ENCODE measurements at regions not wholly inside any gene's neighbourhood (a gene's known extent, or its start where the extent isn't known, plus 50 kb on each side); places are given as distances from the start of the nearest gene placed in this dataset.

- DNase-seq = no peak
These were observed 50.6 kb upstream of the UQCRFS1 start for GRCh38 chr19:29263305-29264135.

DNA sequence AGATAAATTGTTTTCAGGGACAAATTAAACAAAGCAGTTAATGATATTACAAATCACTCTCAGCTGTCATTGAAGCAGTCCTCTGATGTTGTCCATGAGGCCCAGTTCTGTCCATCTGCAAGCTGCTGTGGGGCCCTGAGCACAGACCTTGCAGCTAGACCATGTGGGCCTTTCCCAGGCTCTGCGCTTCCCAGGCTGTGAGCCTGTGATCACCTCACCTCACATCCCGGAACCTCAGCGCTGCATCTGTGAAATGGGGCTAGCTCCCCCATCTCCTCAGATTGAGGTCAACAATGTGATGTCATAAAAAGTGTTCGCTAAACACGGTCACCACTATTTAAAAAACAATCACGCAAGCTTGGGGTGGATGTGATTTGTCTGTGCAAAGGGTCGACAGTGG lies 51.9 kb upstream of the UQCRFS1 start:
- DNase-seq = no peak

GRCh38 chr19:29265436-29265835 lies 52.5 kb upstream of the UQCRFS1 start:
- no peak for DNase-seq

GRCh38 chr19:29266001-29266400 lies 53.0 kb upstream of the UQCRFS1 start:
- DNase-seq = no peak

- no peak for DNase-seq
These were observed 53.7 kb upstream of the UQCRFS1 start for GRCh38 chr19:29266603-29267002.

- DNase-seq = no peak
These were observed 54.8 kb upstream of the UQCRFS1 start for GRCh38 chr19:29267701-29268100.

DNA sequence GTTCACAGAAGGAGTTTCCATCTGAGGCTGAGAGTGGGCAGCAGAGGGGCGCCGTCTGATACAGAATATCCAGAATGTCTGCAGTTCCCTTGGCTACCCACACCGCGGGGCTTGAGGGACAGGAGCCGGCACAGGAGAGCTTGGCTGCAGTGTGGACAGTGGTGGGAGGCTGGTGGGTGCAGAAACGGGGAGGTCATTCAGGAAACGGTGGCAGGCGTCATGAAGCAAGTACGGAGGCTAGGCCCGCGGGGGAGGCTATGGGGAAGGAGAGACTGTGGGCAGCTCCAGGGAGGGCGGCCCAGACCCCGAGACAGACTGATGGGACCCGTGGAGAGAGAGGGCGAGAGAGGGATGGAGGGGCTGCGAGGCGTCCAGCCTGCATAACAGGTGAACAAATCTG lies 55.2 kb upstream of the UQCRFS1 start:
- DNase-seq = no peak

- DNase-seq = no peak
These were observed 55.9 kb upstream of the UQCRFS1 start for GRCh38 chr19:29268721-29269393.

GRCh38 chr19:29269641-29270040 lies 56.7 kb upstream of the UQCRFS1 start:
- DNase-seq = no peak

DNA sequence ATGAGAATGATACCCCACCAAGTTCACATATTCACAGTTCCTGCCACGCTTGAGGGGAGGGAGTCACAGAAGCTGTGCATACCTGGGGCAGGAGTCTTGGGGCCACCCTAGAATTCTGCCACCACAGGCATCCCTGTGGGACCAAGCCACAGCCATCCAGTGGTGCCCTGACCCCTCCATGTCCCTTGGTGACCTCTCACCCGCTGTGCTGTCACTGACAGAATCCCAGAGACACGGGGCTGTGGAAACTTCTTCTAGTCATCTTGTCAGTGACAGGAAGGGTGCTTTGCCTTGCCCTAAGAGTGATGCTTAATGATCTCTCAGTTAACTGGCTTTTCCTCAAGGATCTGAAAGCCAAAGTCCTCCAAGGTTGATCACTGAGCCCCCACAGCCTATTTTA lies 58.4 kb upstream of the UQCRFS1 start:
- DNase-seq = no peak

DNA sequence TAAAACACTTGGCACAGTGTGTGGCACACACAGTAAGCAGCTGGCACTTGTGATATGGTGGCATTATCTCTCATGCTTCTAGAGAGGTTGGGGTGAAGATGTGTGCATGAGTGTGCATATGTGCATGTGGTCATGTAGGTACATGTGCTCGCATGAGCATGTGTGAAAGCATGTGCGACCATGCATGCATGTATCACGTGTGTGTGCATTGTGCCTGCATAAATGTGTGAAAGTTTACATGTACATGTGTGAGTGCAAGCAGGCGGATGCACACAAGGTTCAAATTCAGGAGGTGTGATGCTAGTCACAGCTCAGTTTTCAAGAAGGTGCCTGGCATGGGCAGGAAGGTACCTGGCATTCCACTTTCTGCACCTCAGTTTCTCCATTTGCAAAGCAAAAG lies 59.0 kb upstream of the UQCRFS1 start:
- DNase-seq = no peak

GRCh38 chr19:29273000-29273640 lies 60.2 kb upstream of the UQCRFS1 start:
- DNase-seq = no peak

GRCh38 chr19:29275266-29275665 lies 62.3 kb upstream of the UQCRFS1 start:
- DNase-seq = no peak

- DNase-seq = no peak
These were observed 64.2 kb upstream of the UQCRFS1 start for GRCh38 chr19:29277102-29277501.

GRCh38 chr19:29278716-29279115 lies 65.8 kb upstream of the UQCRFS1 start:
- DNase-seq = no peak

- DNase-seq = no peak
These were observed 70.4 kb upstream of the UQCRFS1 start for GRCh38 chr19:29283366-29283765.

GRCh38 chr19:29285187-29285687 lies 72.3 kb upstream of the UQCRFS1 start:
- DNase-seq = no peak

DNA sequence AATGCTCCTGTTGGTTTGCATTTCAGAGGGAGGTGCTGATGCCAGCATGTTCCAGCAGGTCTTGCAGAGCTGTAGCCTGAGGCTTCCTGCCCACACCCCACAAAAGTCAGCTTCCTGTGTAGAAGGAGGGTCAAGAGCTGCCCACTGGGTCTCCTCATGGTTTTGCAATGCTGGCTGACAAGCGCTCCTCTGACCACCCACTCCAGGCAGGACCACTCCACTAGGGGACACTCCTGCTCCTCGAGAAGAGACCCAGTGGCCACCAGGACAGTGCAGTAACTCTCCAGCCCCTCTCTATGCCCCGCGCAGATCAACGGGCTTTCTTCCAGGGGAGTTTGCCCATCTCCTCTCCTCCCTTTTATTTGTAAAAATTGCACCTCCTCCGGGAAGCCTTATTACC lies 72.9 kb upstream of the UQCRFS1 start:
- no peak for DNase-seq

DNA sequence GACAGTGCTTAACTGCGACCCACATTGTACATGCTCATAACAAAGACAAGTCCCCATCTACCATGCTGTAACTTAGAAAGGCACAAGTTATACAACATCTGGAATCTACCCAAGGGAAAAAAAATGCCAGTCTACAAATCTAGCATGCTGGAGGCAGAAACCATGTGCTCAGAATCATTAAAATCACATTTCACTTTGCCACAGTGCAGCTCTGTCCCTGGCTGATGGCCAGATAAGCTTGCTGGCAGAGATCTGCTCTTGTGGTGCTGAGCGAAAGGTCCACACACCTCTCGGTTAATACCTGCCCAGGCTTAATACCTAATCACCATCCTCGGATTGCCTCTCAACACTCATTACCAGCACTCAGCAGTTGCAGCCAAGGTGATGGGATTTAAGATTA lies 74.1 kb upstream of the UQCRFS1 start:
- DNase-seq = peak; percentile 90

DNA sequence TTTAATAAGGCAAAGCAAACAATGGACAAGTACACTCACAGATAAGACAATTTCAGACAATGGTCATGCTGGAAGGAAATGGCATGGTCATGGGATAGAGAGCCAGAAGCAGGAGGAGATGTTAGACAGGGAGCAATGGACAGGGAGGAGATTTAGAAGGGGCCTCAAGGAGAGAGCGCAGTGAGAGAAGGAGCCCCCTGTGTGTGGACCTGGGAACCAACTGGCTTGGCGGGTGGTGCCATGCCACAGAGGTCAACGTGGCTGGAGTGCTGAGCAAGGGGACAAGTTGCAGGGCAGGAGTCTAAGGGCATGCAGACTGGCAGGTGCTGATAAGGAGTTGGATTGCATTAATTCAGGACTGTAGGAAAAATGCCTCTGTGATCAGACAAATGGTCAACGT lies 75.3 kb upstream of the UQCRFS1 start:
- no peak for DNase-seq

- DNase-seq = no peak
These were observed 76.1 kb upstream of the UQCRFS1 start for GRCh38 chr19:29289020-29289419.

DNA sequence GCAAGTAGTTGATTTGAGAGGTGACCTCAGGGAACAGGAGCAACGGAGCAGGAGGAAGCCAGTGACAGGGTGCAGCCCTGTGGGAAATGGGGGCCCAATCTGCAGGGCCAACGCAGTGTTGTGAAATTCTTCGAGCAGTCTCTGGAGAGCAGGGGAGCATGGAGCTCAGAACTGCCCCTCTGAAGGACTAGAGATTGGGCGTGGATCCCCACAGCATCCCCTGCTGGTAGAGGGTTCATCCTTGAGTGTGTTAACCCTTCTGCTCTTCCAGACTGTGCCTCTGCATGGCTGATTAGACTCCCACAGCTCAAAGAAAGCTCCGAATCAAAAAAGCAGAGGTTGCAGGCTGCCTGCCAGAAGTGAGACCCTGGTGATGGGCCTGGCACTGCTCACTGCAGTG lies 77.9 kb upstream of the UQCRFS1 start:
- no peak for DNase-seq

GRCh38 chr19:29292153-29292552 lies 79.2 kb upstream of the UQCRFS1 start:
- DNase-seq = no peak

DNA sequence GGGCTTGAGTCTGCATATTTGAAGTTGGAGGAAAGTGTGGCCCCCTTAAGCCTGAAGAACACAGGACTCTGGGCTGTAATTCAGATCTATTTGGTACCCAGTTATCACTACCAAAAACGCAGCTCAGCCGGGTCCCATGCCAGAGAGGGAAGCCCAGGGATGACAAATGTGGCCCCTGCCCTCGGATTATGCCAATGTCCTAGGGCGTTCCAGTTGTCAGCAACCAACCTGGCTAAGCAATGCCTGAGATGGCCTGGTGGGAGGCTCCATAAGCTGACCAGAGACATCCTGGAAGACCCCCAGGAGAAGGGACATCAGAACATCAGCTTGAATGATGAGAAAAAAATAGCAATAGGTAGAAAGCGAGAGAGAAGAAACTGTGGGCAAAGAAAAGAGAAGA lies 79.6 kb upstream of the UQCRFS1 start:
- no peak for DNase-seq

Data from DMS79 treated with DMSO at 0.1 percent for 48 hours (cell line).